GM12892 (cell line): ENCODE measurements at regions not wholly inside any gene's neighbourhood (a gene's known extent, or its start where the extent isn't known, plus 50 kb on each side); places are given as distances from the start of the nearest gene placed in this dataset.
"Not testable (repeated sequence)": the region's sequence is repeated elsewhere in the genome, so short reads cannot be mapped to it uniquely, and the experiment has no call there.

Source experiments
- DNase-seq: peaks from one replicate; pipeline ENCODE4 v3.0.0; 2011; ENCODE audit not compliant: insufficient read length
- FAIRE-seq: peaks from 2 replicates; lab custom pipeline; 2011; peaks lifted over from hg19 to GRCh38; lab: Jason Lieb, UNC
- POLR2A ChIP-seq: IDR thresholded peaks from 2 replicates; pipeline ENCODE4 v1.6.1; 2011; ENCODE audit warnings: low read depth, low read length, control low read depth
- POLR2AphosphoS5 ChIP-seq: IDR thresholded peaks from 2 replicates; pipeline ENCODE4 v1.6.1; 2011; ENCODE audit warnings: low read depth, low read length, control low read depth
- TAF1 ChIP-seq: IDR thresholded peaks from 2 replicates; pipeline ENCODE4 v1.6.1; 2011; ENCODE audit warnings: low read depth, mild to moderate bottlenecking, control low read depth, low read length, borderline replicate concordance

GRCh38 chr14:22502551-22502950 lies 86.5 kb downstream of the DAD1 start:
- FAIRE-seq (peak; percentile 76), DNase-seq (no peak)
- TF ChIP-seq TAF1 = no peak
- TF ChIP-seq POLR2A = no peak
- TF ChIP-seq POLR2AphosphoS5 = no peak

GRCh38 chr14:22502007-22502406 lies 87.0 kb downstream of the DAD1 start:
- DNase-seq (no peak), FAIRE-seq (no peak)
- TF ChIP-seq POLR2AphosphoS5 (no peak), POLR2A (no peak), TAF1 (no peak)

GRCh38 chr14:22500954-22501726 lies 87.9 kb downstream of the DAD1 start:
- TF ChIP-seq POLR2A (no peak), POLR2AphosphoS5 (no peak), TAF1 (no peak)
- FAIRE-seq (peak; percentile 68), DNase-seq (no peak)

GRCh38 chr14:22500525-22500924 lies 88.5 kb downstream of the DAD1 start:
- no peak for FAIRE-seq
- TF ChIP-seq POLR2AphosphoS5 (no peak), TAF1 (no peak), POLR2A (no peak)
- no peak for DNase-seq

GRCh38 chr14:22497671-22498093 lies 91.3 kb downstream of the DAD1 start:
- DNase-seq (no peak), FAIRE-seq (no peak)
- no peak for TF ChIP-seq POLR2A

- no peak for TF ChIP-seq POLR2AphosphoS5
- TF ChIP-seq POLR2A = no peak
- peak; percentile 89 for FAIRE-seq
- no peak for DNase-seq
These were observed 91.9 kb downstream of the DAD1 start for GRCh38 chr14:22497144-22497423.

- DNase-seq (no peak), FAIRE-seq (no peak)
- TF ChIP-seq POLR2A = peak; percentile 42; the same call in 1 of the 2 replicates
- no peak for TF ChIP-seq TAF1
- TF ChIP-seq POLR2AphosphoS5 = no peak
These were observed 94.4 kb downstream of the DAD1 start for GRCh38 chr14:22494486-22495135.

GRCh38 chr14:22493753-22494152 lies 95.3 kb downstream of the DAD1 start:
- FAIRE-seq (no peak), DNase-seq (no peak)
- no peak for TF ChIP-seq POLR2AphosphoS5
- TF ChIP-seq TAF1 = no peak
- no peak for TF ChIP-seq POLR2A

GRCh38 chr14:22492622-22493542 lies 96.1 kb downstream of the DAD1 start:
- no peak for DNase-seq

GRCh38 chr14:22491683-22492621 lies 97.1 kb downstream of the DAD1 start:
- peak; percentile 95 for FAIRE-seq
- no peak for DNase-seq
- TF ChIP-seq TAF1 = peak; percentile 29; the same call in 1 of the 2 replicates
- TF ChIP-seq POLR2AphosphoS5 = peak; percentile 85
- TF ChIP-seq POLR2A = peak; percentile 85; the same call in 1 of the 2 replicates

More at GRCh38 chr14:22492622-22493542, 96.1 kb downstream of the DAD1 start:
- FAIRE-seq = peak; percentile 83
- no peak; the same call in 1 of the 2 replicates for TF ChIP-seq POLR2A
- TF ChIP-seq TAF1 = no peak

GRCh38 chr14:22491053-22491452 lies 98.0 kb downstream of the DAD1 start:
- FAIRE-seq, DNase-seq: not testable (repeated sequence)
